ENCODE measurements at regions not wholly inside any gene's neighbourhood (a gene's known extent, or its start where the extent isn't known, plus 50 kb on each side); places are given as distances from the start of the nearest gene placed in this dataset.

DNA sequence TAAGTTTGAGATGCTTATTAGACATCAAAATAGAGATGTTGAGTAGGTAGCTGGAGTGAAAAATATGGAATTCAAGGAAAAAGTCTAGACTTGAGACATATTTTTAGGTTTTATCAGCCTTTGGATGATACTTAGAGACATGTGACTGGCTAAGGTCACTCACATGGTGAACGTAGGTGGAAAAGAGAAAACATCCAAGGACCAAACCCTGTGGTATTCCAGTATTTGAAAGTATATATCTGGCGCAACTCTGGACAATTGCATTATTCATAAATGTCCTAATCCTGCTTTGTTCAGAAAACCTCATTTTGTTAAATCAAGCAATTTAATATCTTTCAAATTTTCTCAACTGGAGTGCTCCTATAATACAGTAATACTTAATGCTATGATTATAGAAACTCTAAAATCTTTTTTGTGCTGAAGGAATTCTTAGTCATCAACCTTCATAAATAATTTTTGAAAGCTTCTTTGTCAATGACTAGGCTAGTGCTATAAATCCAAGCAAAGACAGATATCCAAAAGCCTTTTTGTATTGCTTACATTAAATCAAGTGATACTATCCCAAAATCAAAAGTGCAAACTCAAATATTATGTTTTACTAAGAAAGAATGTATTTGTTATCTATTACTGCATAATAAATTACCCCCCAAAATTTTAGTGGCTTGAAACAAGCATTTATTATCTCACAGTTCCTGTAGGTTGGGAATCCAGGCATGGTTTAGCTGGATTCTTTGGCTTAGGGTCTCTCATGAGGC is 452.0 kb downstream of the ENC1 start:
- DNase-seq (no peak), ATAC-seq (no peak)
- Histone ChIP-seq H4K20me1 (ENCODE audit: low read length) (no peaks in the 10 kb centered on the region), H3K4me2 (ENCODE audit: low read length) (no peak overlapping the region), H3K27ac (ENCODE audit: low read length) (no peak overlapping the region), H2AFZ (ENCODE audit: low read length) (no peak overlapping the region), H3K79me2 (ENCODE audit: low read length) (no peaks in the 10 kb centered on the region), H3K9me2 (replicated peaks; ENCODE audit: low read length) (no peaks in the 10 kb centered on the region), H3K36me3 (ENCODE audit: low read depth, low read length) (no peaks in the 10 kb centered on the region), H3F3A (ENCODE audit: low read length, unreplicated experiment) (no peaks in the 10 kb centered on the region), H3K9me3 (ENCODE audit: low read length) (no peaks in the 10 kb centered on the region), H3K4me3 (ENCODE audit: low read length) (no peak overlapping the region), H3K9ac (ENCODE audit: low read length) (no peak overlapping the region), H3K27me3 (ENCODE audit: low read length) (no peaks in the 10 kb centered on the region), H3K4me1 (ENCODE audit: insufficient read depth, low read length) (no peaks in the 10 kb centered on the region)
- ChIA-PET CTCF (no interaction called here), POLR2A (ENCODE audit: unreplicated experiment) (no interaction called here)
- no peak for TF ChIP-seq EZH2phosphoT487 (IDR thresholded peaks at IDR 0.05; ENCODE audit: borderline replicate concordance, low read length)
- no peak for TF ChIP-seq EZH2 (IDR thresholded peaks at IDR 0.05; ENCODE audit: low read length, unreplicated experiment)
- TF ChIP-seq, protein P1, sequence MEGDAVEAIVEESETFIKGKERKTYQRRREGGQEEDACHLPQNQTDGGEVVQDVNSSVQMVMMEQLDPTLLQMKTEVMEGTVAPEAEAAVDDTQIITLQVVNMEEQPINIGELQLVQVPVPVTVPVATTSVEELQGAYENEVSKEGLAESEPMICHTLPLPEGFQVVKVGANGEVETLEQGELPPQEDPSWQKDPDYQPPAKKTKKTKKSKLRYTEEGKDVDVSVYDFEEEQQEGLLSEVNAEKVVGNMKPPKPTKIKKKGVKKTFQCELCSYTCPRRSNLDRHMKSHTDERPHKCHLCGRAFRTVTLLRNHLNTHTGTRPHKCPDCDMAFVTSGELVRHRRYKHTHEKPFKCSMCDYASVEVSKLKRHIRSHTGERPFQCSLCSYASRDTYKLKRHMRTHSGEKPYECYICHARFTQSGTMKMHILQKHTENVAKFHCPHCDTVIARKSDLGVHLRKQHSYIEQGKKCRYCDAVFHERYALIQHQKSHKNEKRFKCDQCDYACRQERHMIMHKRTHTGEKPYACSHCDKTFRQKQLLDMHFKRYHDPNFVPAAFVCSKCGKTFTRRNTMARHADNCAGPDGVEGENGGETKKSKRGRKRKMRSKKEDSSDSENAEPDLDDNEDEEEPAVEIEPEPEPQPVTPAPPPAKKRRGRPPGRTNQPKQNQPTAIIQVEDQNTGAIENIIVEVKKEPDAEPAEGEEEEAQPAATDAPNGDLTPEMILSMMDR (conservative IDR thresholded peaks at IDR 0.05; ENCODE audit: low read depth, low read length): no peak
- BruUV-seq (replicated peaks): no TSS peak
- intact Hi-C loops (cut with micrococcal nuclease): no loop called here

DNA sequence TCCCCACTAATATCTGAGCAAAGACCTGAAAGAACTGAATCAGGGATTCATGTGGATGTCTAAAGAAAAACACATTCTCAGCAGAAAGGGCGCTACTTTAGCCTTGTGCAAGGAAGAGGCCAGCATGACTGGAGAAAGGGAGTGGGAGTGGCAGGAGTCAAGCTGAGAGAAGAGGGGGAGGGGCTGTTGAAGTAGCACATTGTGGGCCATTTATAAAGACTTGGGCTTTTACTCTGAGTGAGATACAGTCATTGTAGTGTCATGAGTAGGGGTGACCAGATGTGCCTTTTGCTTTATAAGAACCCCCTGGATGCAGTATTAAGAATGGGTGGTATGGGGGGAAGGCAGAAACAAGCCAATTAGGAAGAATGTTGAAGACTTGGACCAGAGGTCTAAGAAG is 452.8 kb downstream of the ENC1 start:
- ATAC-seq: no peak

More for the DNA sequence above, 452.8 kb downstream of the ENC1 start:
- Histone ChIP-seq H3K79me2 (ENCODE audit: low read length) (no peaks in the 10 kb centered on the region), H3K9me2 (replicated peaks; ENCODE audit: low read length) (no peaks in the 10 kb centered on the region), H3K4me1 (ENCODE audit: insufficient read depth, low read length) (no peaks in the 10 kb centered on the region), H2AFZ (ENCODE audit: low read length) (no peak overlapping the region), H3K4me2 (ENCODE audit: low read length) (no peak overlapping the region), H3K4me3 (ENCODE audit: low read length) (no peak overlapping the region), H3K9ac (ENCODE audit: low read length) (no peak overlapping the region), H3F3A (ENCODE audit: low read length, unreplicated experiment) (no peaks in the 10 kb centered on the region), H3K36me3 (ENCODE audit: low read depth, low read length) (no peaks in the 10 kb centered on the region), H4K20me1 (ENCODE audit: low read length) (no peaks in the 10 kb centered on the region), H3K27me3 (ENCODE audit: low read length) (no peaks in the 10 kb centered on the region), H3K9me3 (ENCODE audit: low read length) (no peaks in the 10 kb centered on the region), H3K27ac (ENCODE audit: low read length) (no peak overlapping the region)
- BruUV-seq (replicated peaks): no TSS peak
- CTCF ChIA-PET: no interaction called here
- intact Hi-C loops (cut with micrococcal nuclease): no loop called here
- no peak for DNase-seq
- POLR2A ChIA-PET (ENCODE audit: unreplicated experiment): no interaction called here
- no peak for TF ChIP-seq EZH2phosphoT487 (IDR thresholded peaks at IDR 0.05; ENCODE audit: borderline replicate concordance, low read length)
- TF ChIP-seq, protein P1 (conservative IDR thresholded peaks at IDR 0.05; ENCODE audit: low read depth, low read length): no peak
- no peak for TF ChIP-seq EZH2 (IDR thresholded peaks at IDR 0.05; ENCODE audit: low read length, unreplicated experiment)
